CD14-positive monocyte (primary cell): ENCODE measurements at regions not wholly inside any gene's neighbourhood (a gene's known extent, or its start where the extent isn't known, plus 50 kb on each side); places are given as distances from the start of the nearest gene placed in this dataset.

Experiments used
- DNase-seq, 3 donors: peaks; one replicate each; pipeline ENCODE4 v3.0.0-alpha.2; 2011 to 2022
- H2AFZ ChIP-seq: 2 replicates; pipeline ENCODE4 v1.6.0; 2012; ENCODE audit warnings: mild to moderate bottlenecking, low read depth, low read length, inconsistent platforms; ENCODE audit not compliant: insufficient read depth, poor library complexity, severe bottlenecking
- H3K27ac ChIP-seq, 2 donors: 1 replicate in 1 of 2; 2 replicates in 1 of 2; pipeline ENCODE4 v1.5.1; 2012 to 2013; ENCODE audit warnings: low read length in 2 of 2, control low read depth in 1 of 2, inconsistent platforms in 1 of 2, low read depth in 1 of 2, mild to moderate bottlenecking in 1 of 2
- H3K27me3 ChIP-seq, 2 donors: one replicate each; pipeline versions ENCODE4 v1.6.0 to v1.6.1; 2011 to 2013; ENCODE audit warnings: low read length in 2 of 2; ENCODE audit not compliant: control insufficient read depth in 2 of 2, insufficient read depth in 2 of 2
- H3K36me3 ChIP-seq, 2 donors: replicated peaks in 1 of 2; 1 replicate in 1 of 2; 2 replicates in 1 of 2; pipeline versions ENCODE4 v1.5.1 to v1.6.1; 2012 to 2013; ENCODE audit warnings: low read length in 2 of 2, control low read depth in 1 of 2, inconsistent platforms in 1 of 2, mild to moderate bottlenecking in 1 of 2; ENCODE audit not compliant: insufficient read depth in 2 of 2, control insufficient read depth in 1 of 2
- H3K4me1 ChIP-seq, 2 donors: 1 replicate in 1 of 2; 2 replicates in 1 of 2; pipeline versions ENCODE4 v1.5.1 to v1.6.1; 2012 to 2013; ENCODE audit warnings: low read length in 2 of 2, control low read depth in 1 of 2, inconsistent platforms in 1 of 2, mild to moderate bottlenecking in 1 of 2, moderate library complexity in 1 of 2; ENCODE audit not compliant: insufficient read depth in 2 of 2, control insufficient read depth in 1 of 2
- H3K4me2 ChIP-seq: replicated peaks from 2 replicates; pipeline ENCODE3; 2012; ENCODE audit warnings: low read length, moderate library complexity, mild to moderate bottlenecking; ENCODE audit not compliant: poor library complexity, severe bottlenecking; ENCODE audit errors: extremely low read depth
- H3K4me3 ChIP-seq, 3 experiments: fragments of 200-600 bp in 1 of 3; sonication (generic) in 1 of 3; replicated peaks in 1 of 3; 1 replicate in 2 of 3; 2 replicates in 1 of 3; pipeline ENCODE4 v1.5.1; 2011 to 2013; ENCODE audit warnings: low read length in 3 of 3, mild to moderate bottlenecking in 3 of 3, control low read depth in 2 of 3, low read depth in 2 of 3, inconsistent platforms in 1 of 3, moderate library complexity in 1 of 3
- H3K79me2 ChIP-seq: 2 replicates; pipeline ENCODE4 v1.6.0; 2012; ENCODE audit warnings: mild to moderate bottlenecking, control low read depth, inconsistent platforms, low read length, moderate library complexity; ENCODE audit not compliant: insufficient read depth
- H3K9ac ChIP-seq: 2 replicates; pipeline ENCODE4 v1.6.0; 2017; ENCODE audit warnings: low read length, mild to moderate bottlenecking; ENCODE audit not compliant: insufficient read depth, poor library complexity, severe bottlenecking
- H3K9me3 ChIP-seq, 2 donors: replicated peaks in 1 of 2; 1 replicate in 1 of 2; 2 replicates in 1 of 2; pipeline versions ENCODE4 v1.5.1 to v1.6.1; 2012 to 2013; ENCODE audit warnings: low read length in 2 of 2, control low read depth in 1 of 2; ENCODE audit not compliant: control insufficient read depth in 1 of 2, insufficient read depth in 1 of 2
- H4K20me1 ChIP-seq: 2 replicates; pipeline ENCODE4 v1.6.0; 2012; ENCODE audit warnings: mild to moderate bottlenecking, low read length, control low read depth, moderate library complexity; ENCODE audit not compliant: insufficient read depth
- H3K27ac Mint-ChIP-seq, 7 donors: one replicate each; pipeline ENCODE4 v1.8.0; 2020; ENCODE audit warnings: mild to moderate bottlenecking in 7 of 7, mixed read lengths in 7 of 7, moderate library complexity in 6 of 7, inconsistent platforms in 2 of 7
- H3K27me3 Mint-ChIP-seq, 3 donors: one replicate each; pipeline ENCODE4 v1.8.0; 2021 to 2022; ENCODE audit warnings: low read depth in 3 of 3, mild to moderate bottlenecking in 3 of 3, mixed read lengths in 3 of 3, moderate library complexity in 3 of 3, inconsistent platforms in 1 of 3
- H3K36me3 Mint-ChIP-seq, 2 donors: one replicate each; pipeline ENCODE4 v1.8.0; 2020; ENCODE audit warnings: mixed read lengths in 2 of 2, inconsistent platforms in 1 of 2, mild to moderate bottlenecking in 1 of 2
- H3K4me1 Mint-ChIP-seq: one replicate; pipeline ENCODE4 v1.8.0; 2020; ENCODE audit warnings: mild to moderate bottlenecking, mixed read lengths
- H3K4me3 Mint-ChIP-seq, 2 donors: one replicate each; pipeline ENCODE4 v1.8.0; 2020; ENCODE audit warnings: mild to moderate bottlenecking in 2 of 2, mixed read lengths in 2 of 2, moderate library complexity in 1 of 2
- H3K9me3 Mint-ChIP-seq, 7 donors: one replicate each; pipeline ENCODE4 v1.8.0; 2020 to 2022; ENCODE audit warnings: mixed read lengths in 7 of 7, mild to moderate bottlenecking in 6 of 7, moderate library complexity in 6 of 7, inconsistent platforms in 2 of 7
- WGBS: methylation state at CpG from one replicate; pipeline ENCODE4 v1.1.5; 2013; ENCODE audit warnings: missing lambda C conversion rate; ENCODE audit not compliant: insufficient coverage; 5-methylcytosine and 5-hydroxymethylcytosine counted together
- intact Hi-C, 2 donors: fragments of 100-400 bp; cut with micrococcal nuclease; formaldehyde crosslinking; loops; one replicate each; pipeline versions ENCODE4 v1.15.0 to v1.15.1; 2023
- TF ChIP-seq, protein P1 (sequence below): fragments of 200-600 bp; IDR thresholded peaks from one replicate; pipeline ENCODE4 v1.8.0; 2022; ENCODE audit warnings: antibody characterized with exemption, mild to moderate bottlenecking

DNA sequence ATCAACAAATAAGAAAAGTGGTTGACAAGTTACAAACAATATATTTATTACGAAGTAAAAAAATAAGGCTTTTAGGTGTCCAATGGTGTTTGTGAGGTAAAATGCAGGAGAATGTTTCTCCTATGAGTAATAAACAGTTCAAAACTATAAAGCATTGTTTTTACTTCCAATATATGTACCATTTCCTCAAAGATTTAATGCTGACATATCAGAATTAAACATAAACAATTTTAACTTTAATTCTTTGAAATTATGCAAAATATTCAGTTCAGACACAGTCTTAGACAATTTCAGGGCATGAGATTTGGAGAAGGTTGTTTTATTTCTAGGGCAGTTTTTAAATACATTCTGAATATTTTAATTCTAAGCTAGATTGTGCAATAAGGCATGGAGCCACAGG, 602.5 kb upstream of the DPPA4 start:
- Histone ChIP-seq H3K9ac (no peak overlapping the region), H3K79me2 (no peaks in the 10 kb centered on the region), H2AFZ (no peak overlapping the region), H3K4me2 (no peak overlapping the region), H4K20me1 (no peaks in the 10 kb centered on the region), H3K4me1 (no peaks in the 10 kb centered on the region), H3K27ac (no peak overlapping the region), H3K36me3 (no peaks in the 10 kb centered on the region), H3K9me3 (no peaks in the 10 kb centered on the region), H3K4me3 (no peak overlapping the region), H3K27me3 (no peaks in the 10 kb centered on the region)
- H3K4me3 Mint-ChIP-seq, result no peak overlapping the region
- no peaks in the 10 kb centered on the region for H3K36me3 Mint-ChIP-seq
- intact Hi-C loops, result no loop called here
- H3K27ac Mint-ChIP-seq, result no peak overlapping the region
- H3K9me3 Mint-ChIP-seq, result peaks cover 0 to 3% (median 1%) of the 10 kb centered on the region in 7 donors
- DNase-seq, result no peak
- no CpG with 5 or more reads among the region's 1 CpG for WGBS
- TF ChIP-seq, protein P1, sequence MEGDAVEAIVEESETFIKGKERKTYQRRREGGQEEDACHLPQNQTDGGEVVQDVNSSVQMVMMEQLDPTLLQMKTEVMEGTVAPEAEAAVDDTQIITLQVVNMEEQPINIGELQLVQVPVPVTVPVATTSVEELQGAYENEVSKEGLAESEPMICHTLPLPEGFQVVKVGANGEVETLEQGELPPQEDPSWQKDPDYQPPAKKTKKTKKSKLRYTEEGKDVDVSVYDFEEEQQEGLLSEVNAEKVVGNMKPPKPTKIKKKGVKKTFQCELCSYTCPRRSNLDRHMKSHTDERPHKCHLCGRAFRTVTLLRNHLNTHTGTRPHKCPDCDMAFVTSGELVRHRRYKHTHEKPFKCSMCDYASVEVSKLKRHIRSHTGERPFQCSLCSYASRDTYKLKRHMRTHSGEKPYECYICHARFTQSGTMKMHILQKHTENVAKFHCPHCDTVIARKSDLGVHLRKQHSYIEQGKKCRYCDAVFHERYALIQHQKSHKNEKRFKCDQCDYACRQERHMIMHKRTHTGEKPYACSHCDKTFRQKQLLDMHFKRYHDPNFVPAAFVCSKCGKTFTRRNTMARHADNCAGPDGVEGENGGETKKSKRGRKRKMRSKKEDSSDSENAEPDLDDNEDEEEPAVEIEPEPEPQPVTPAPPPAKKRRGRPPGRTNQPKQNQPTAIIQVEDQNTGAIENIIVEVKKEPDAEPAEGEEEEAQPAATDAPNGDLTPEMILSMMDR, result no peak
- H3K27me3 Mint-ChIP-seq, result peaks cover 0 to 1% (median 0%) of the 10 kb centered on the region in 3 donors
- H3K4me1 Mint-ChIP-seq, result no peaks in the 10 kb centered on the region

DNA sequence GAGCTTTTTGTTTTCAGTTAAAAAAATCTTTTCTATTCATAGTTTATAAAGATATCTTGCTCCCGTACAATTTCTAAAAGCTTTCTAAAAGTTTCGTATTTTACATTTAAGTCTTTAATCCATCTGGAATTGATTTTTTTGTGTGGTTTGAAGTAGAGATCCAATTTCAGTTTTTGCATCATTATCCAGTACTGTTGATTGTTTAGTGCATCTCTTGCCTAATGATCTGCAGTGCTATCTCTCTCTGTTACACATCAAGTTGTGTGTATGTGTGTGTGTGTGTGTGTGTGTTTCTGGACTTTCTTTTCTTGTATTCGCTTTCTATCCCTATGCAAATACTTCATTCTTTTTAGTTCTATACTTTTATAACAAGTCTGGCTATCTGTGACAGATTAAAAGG, 605.8 kb upstream of the DPPA4 start:
- H3K9me3 Mint-ChIP-seq, result peaks cover 0 to 3% (median 0%) of the 10 kb centered on the region in 7 donors
- DNase-seq, result no peak

More for the DNA sequence above, 605.8 kb upstream of the DPPA4 start:
- Histone ChIP-seq H3K79me2 (no peaks in the 10 kb centered on the region), H3K27ac (no peak overlapping the region), H3K9me3 (no peaks in the 10 kb centered on the region), H3K4me3 (no peak overlapping the region), H2AFZ (no peak overlapping the region), H4K20me1 (no peaks in the 10 kb centered on the region), H3K4me2 (no peak overlapping the region), H3K36me3 (no peaks in the 10 kb centered on the region), H3K9ac (no peak overlapping the region), H3K27me3 (no peaks in the 10 kb centered on the region), H3K4me1 (no peaks in the 10 kb centered on the region)
- WGBS, result no CpG with 5 or more reads among the region's 3 CpGs
- Mint-ChIP-seq H3K36me3 (no peaks in the 10 kb centered on the region), H3K4me3 (no peak overlapping the region), H3K4me1 (no peaks in the 10 kb centered on the region), H3K27ac (no peak overlapping the region), H3K27me3 (no peaks in the 10 kb centered on the region)
- intact Hi-C loops, result no loop called here
- TF ChIP-seq, protein P1, result no peak
